Erythroblast (primary cell): ENCODE measurements at regions not wholly inside any gene's neighbourhood (a gene's known extent, or its start where the extent isn't known, plus 50 kb on each side); places are given as distances from the start of the nearest gene placed in this dataset.

ENCODE experiments used
- GATA1 ChIP-seq: IDR thresholded peaks from 2 replicates; pipeline ENCODE4 v1.6.1; 2011; ENCODE audit warnings: low read depth, mild to moderate bottlenecking, control low read depth, low read length, moderate library complexity
- POLR2A ChIP-seq: IDR thresholded peaks from 2 replicates; pipeline ENCODE4 v1.6.1; 2011; ENCODE audit warnings: mild to moderate bottlenecking, low read length

DNA sequence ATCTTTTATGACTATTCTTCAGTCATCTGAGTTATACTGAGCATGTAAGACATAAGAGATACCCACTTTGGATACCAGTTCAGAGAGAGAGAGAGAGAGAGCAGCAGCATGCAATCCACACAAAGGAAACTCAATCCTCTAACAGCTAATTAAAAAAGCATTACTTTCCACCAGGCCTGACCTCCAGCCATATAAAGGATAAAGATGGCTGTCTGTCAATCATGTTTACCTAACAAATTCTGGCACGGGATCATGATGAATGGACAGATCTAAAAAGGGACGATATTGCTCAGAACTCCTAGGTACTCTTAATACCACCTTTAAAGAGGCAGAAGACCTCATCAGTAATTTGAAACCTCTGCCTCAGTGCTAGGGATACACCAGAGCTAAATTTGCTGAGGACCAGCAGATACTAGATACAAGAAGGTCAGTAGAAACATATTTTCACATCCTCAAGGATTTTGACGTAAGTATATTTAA, 159.2 kb downstream of the RPS12 start:
- no peak for TF ChIP-seq POLR2A
- TF ChIP-seq GATA1: no peak
